ENCODE measurements at regions not wholly inside any gene's neighbourhood (a gene's known extent, or its start where the extent isn't known, plus 50 kb on each side); places are given as distances from the start of the nearest gene placed in this dataset.

DNA sequence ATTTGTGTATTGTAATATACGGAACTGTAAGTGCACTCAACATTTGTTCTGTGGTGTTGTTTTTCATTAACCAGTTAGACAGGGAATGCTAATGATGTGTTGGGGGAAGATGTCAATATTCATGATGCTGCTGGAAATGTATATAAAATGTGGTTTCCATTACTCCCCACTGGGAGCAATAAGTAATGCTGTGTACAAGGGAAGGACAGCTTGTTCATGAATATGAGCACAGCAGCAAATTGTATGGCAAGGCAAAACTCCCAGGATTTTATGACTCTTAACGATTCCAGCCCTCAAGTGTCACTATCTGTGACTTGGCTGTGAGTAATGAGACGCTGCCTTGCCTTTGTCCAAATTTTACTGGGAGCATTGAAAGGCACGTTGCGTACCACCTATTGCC is 312.4 kb upstream of the DDX18 start:
- H3K4me3 ChIP-seq (ENCODE audit: low read depth, low read length, poor library complexity, severe bottlenecking): no peak overlapping the region
- no peaks in the 10 kb centered on the region for H3K4me1 ChIP-seq (ENCODE audit: insufficient read depth, low read length, severe bottlenecking)
- H3F3A ChIP-seq (ENCODE audit: insufficient read depth, low read length): no peaks in the 10 kb centered on the region
- no peak overlapping the region for H3K27ac ChIP-seq (ENCODE audit: low read depth, low read length, poor library complexity, severe bottlenecking)
- no peaks in the 10 kb centered on the region for H3K79me2 ChIP-seq (ENCODE audit: insufficient read depth, low read length)
- no peaks in the 10 kb centered on the region for H4K20me1 ChIP-seq (ENCODE audit: insufficient read depth, low read length)
- H3K27me3 ChIP-seq (ENCODE audit: insufficient read depth, low read length): no peaks in the 10 kb centered on the region
- no peaks in the 10 kb centered on the region for H3K9me2 ChIP-seq (ENCODE audit: low read depth, low read length)
- no peak overlapping the region for H2AFZ ChIP-seq (ENCODE audit: low read length)
- TF ChIP-seq, protein P1, sequence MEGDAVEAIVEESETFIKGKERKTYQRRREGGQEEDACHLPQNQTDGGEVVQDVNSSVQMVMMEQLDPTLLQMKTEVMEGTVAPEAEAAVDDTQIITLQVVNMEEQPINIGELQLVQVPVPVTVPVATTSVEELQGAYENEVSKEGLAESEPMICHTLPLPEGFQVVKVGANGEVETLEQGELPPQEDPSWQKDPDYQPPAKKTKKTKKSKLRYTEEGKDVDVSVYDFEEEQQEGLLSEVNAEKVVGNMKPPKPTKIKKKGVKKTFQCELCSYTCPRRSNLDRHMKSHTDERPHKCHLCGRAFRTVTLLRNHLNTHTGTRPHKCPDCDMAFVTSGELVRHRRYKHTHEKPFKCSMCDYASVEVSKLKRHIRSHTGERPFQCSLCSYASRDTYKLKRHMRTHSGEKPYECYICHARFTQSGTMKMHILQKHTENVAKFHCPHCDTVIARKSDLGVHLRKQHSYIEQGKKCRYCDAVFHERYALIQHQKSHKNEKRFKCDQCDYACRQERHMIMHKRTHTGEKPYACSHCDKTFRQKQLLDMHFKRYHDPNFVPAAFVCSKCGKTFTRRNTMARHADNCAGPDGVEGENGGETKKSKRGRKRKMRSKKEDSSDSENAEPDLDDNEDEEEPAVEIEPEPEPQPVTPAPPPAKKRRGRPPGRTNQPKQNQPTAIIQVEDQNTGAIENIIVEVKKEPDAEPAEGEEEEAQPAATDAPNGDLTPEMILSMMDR (IDR thresholded peaks at IDR 0.05; ENCODE audit: low read length): no peak
- TF ChIP-seq EZH2 (IDR thresholded peaks at IDR 0.05; ENCODE audit: borderline replicate concordance, low read length): no peak
- no peak overlapping the region for H3K4me2 ChIP-seq (ENCODE audit: low read length)
- H3K9ac ChIP-seq (ENCODE audit: low read length): no peak overlapping the region
- no peaks in the 10 kb centered on the region for H3K9me3 ChIP-seq (ENCODE audit: low read length)
- no peaks in the 10 kb centered on the region for H3K36me3 ChIP-seq (ENCODE audit: insufficient read depth, low read length)

DNA sequence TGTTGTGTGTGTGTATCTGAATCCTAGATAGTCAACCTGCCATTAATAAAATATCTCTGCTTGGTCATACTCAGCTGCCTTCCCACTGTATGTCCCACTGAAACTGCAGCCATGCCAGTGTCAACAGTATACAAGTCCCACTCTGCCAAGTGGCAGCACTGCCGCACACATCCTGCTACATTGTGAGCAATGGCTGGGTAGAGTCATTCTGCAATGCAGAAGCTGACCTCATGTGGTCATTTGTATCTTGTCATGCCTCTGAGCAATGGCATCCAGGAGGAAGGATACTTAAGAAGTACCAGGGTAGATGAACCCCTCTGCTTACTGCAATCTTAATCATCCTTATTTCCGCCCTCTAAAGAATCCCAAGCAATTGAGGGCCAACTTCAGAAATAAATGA is 302.2 kb upstream of the DDX18 start:
- H3K4me2 ChIP-seq (ENCODE audit: low read length): no peak overlapping the region
- H3K27ac ChIP-seq (ENCODE audit: low read depth, low read length, poor library complexity, severe bottlenecking): no peak overlapping the region
- no peaks in the 10 kb centered on the region for H3K36me3 ChIP-seq (ENCODE audit: insufficient read depth, low read length)
- TF ChIP-seq, protein P1 (IDR thresholded peaks at IDR 0.05; ENCODE audit: low read length): no peak
- TF ChIP-seq EZH2 (IDR thresholded peaks at IDR 0.05; ENCODE audit: borderline replicate concordance, low read length): no peak
- no peaks in the 10 kb centered on the region for H3K9me3 ChIP-seq (ENCODE audit: low read length)
- no peaks in the 10 kb centered on the region for H4K20me1 ChIP-seq (ENCODE audit: insufficient read depth, low read length)
- no peak overlapping the region for H3K9ac ChIP-seq (ENCODE audit: low read length)
- no peaks in the 10 kb centered on the region for H3K9me2 ChIP-seq (ENCODE audit: low read depth, low read length)
- H3K4me3 ChIP-seq (ENCODE audit: low read depth, low read length, poor library complexity, severe bottlenecking): no peak overlapping the region
- H2AFZ ChIP-seq (ENCODE audit: low read length): no peak overlapping the region
- H3F3A ChIP-seq (ENCODE audit: insufficient read depth, low read length): no peaks in the 10 kb centered on the region
- H3K27me3 ChIP-seq (ENCODE audit: insufficient read depth, low read length): no peaks in the 10 kb centered on the region
- no peaks in the 10 kb centered on the region for H3K4me1 ChIP-seq (ENCODE audit: insufficient read depth, low read length, severe bottlenecking)
- H3K79me2 ChIP-seq (ENCODE audit: insufficient read depth, low read length): no peaks in the 10 kb centered on the region

DNA sequence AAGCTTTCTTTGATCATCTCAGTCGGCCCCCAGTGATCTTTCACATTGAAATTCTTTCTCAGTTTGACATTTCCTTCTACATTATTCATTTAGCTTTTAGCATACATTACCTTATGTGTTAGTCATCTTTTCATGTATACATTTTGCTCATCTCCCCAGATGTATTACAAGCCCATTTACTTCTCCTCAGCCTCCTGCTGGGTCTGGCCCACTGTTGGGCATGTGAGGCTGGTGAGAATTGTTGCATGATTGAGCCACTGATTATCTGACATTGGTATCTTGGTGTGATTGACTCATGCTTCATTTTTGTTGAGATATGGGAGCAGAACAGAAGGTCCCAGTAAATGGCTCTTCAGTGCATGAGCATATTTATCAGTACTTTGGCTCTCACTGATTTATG is 300.1 kb upstream of the DDX18 start:
- H3K79me2 ChIP-seq (ENCODE audit: insufficient read depth, low read length): no peaks in the 10 kb centered on the region
- TF ChIP-seq, protein P1 (IDR thresholded peaks at IDR 0.05; ENCODE audit: low read length): no peak
- no peak for TF ChIP-seq EZH2 (IDR thresholded peaks at IDR 0.05; ENCODE audit: borderline replicate concordance, low read length)
- no peaks in the 10 kb centered on the region for H3K36me3 ChIP-seq (ENCODE audit: insufficient read depth, low read length)
- no peak overlapping the region for H3K27ac ChIP-seq (ENCODE audit: low read depth, low read length, poor library complexity, severe bottlenecking)
- no peak overlapping the region for H3K4me2 ChIP-seq (ENCODE audit: low read length)
- no peak overlapping the region for H2AFZ ChIP-seq (ENCODE audit: low read length)
- no peaks in the 10 kb centered on the region for H3F3A ChIP-seq (ENCODE audit: insufficient read depth, low read length)
- no peak overlapping the region for H3K4me3 ChIP-seq (ENCODE audit: low read depth, low read length, poor library complexity, severe bottlenecking)
- H3K27me3 ChIP-seq (ENCODE audit: insufficient read depth, low read length): no peaks in the 10 kb centered on the region
- H3K9me3 ChIP-seq (ENCODE audit: low read length): no peaks in the 10 kb centered on the region
- H3K4me1 ChIP-seq (ENCODE audit: insufficient read depth, low read length, severe bottlenecking): no peaks in the 10 kb centered on the region
- no peak overlapping the region for H3K9ac ChIP-seq (ENCODE audit: low read length)
- no peaks in the 10 kb centered on the region for H4K20me1 ChIP-seq (ENCODE audit: insufficient read depth, low read length)
- no peaks in the 10 kb centered on the region for H3K9me2 ChIP-seq (ENCODE audit: low read depth, low read length)
